GM18517 (cell line): ENCODE measurements at regions not wholly inside any gene's neighbourhood (a gene's known extent, or its start where the extent isn't known, plus 50 kb on each side); places are given as distances from the start of the nearest gene placed in this dataset.
"Not testable (repeated sequence)": the region's sequence is repeated elsewhere in the genome, so short reads cannot be mapped to it uniquely, and the experiment has no call there.

Experiments
- ATAC-seq: cut with Tn5 transposase; IDR thresholded peaks from one replicate; pipeline ENCODE4 v1.9.1; 2021; ENCODE audit warnings: mild to moderate bottlenecking, moderate library complexity; ENCODE audit not compliant: unreplicated experiment

- no peak for ATAC-seq
Measured at GRCh38 chr1:194069168-194069830, 882.9 kb upstream of the B3GALT2 start.

- no peak for ATAC-seq
Measured at GRCh38 chr1:194068446-194069167, 882.2 kb upstream of the B3GALT2 start.

- ATAC-seq = no peak
Measured at GRCh38 chr1:194067772-194068171, 881.4 kb upstream of the B3GALT2 start.

GRCh38 chr1:194062962-194063361, 876.5 kb upstream of the B3GALT2 start:
- ATAC-seq = no peak

- ATAC-seq = no peak
Measured at GRCh38 chr1:194062526-194062925, 876.1 kb upstream of the B3GALT2 start.

GRCh38 chr1:194060481-194060880, 874.1 kb upstream of the B3GALT2 start:
- no peak for ATAC-seq

- ATAC-seq = not testable (repeated sequence)
Measured at GRCh38 chr1:194058268-194058667, 871.9 kb upstream of the B3GALT2 start.

- ATAC-seq = no peak
Measured at GRCh38 chr1:194056169-194056568, 869.8 kb upstream of the B3GALT2 start.

- no peak for ATAC-seq
Measured at GRCh38 chr1:194055536-194055935, 869.1 kb upstream of the B3GALT2 start.

GRCh38 chr1:194052514-194053338, 866.3 kb upstream of the B3GALT2 start:
- no peak for ATAC-seq

- no peak for ATAC-seq
Measured at GRCh38 chr1:194047921-194048320, 861.5 kb upstream of the B3GALT2 start.

GRCh38 chr1:194047206-194047605, 860.8 kb upstream of the B3GALT2 start:
- ATAC-seq = no peak

- ATAC-seq = no peak
Measured at GRCh38 chr1:194045416-194045815, 859.0 kb upstream of the B3GALT2 start.

- ATAC-seq = no peak
Measured at GRCh38 chr1:194044892-194045291, 858.5 kb upstream of the B3GALT2 start.

GRCh38 chr1:194043984-194044755, 857.8 kb upstream of the B3GALT2 start:
- ATAC-seq = no peak

- no peak for ATAC-seq
Measured at GRCh38 chr1:194042736-194043135, 856.3 kb upstream of the B3GALT2 start.

- no peak for ATAC-seq
Measured at GRCh38 chr1:194040496-194040895, 854.1 kb upstream of the B3GALT2 start.

GRCh38 chr1:194039578-194039977, 853.2 kb upstream of the B3GALT2 start:
- no peak for ATAC-seq

- no peak for ATAC-seq
Measured at GRCh38 chr1:194033646-194034045, 847.2 kb upstream of the B3GALT2 start.

- ATAC-seq = no peak
Measured at GRCh38 chr1:194028002-194028401, 841.6 kb upstream of the B3GALT2 start.

- ATAC-seq = no peak
Measured at GRCh38 chr1:194026422-194026821, 840.0 kb upstream of the B3GALT2 start.
